HCT116 (cell line): ENCODE measurements at regions not wholly inside any gene's neighbourhood (a gene's known extent, or its start where the extent isn't known, plus 50 kb on each side); places are given as distances from the start of the nearest gene placed in this dataset.

Experiments
- ATAC-seq: fragments of 200-7000 bp; cut with Tn5 transposase; 2 replicates; pipeline ENCODE4 v1.9.1; 2020; ENCODE audit warnings: mild to moderate bottlenecking, moderate library complexity
- BruUV-seq: library from RNA; stranded (reverse); fragments of 400-500 nt; replicated peaks from 2 replicates; lab custom pipeline; 2021; lab: Mats Ljungman, UMichigan
- CTCF ChIA-PET: fragments of 300-600 bp; sonication (Branson Sonifier 250); formaldehyde crosslinking; loops from one replicate; lab custom pipeline; 2021; ENCODE audit warnings: antibody characterized with exemption; lab: Charles Lee
- POLR2A ChIA-PET: fragments of 300-600, 350-600 bp; sonication (Branson Sonifier 250); formaldehyde crosslinking; loops from one replicate; lab custom pipeline; 2021; ENCODE audit warnings: antibody characterized with exemption; lab: Charles Lee
- RAD21 ChIA-PET, 2 experiments: fragments of 300-600 bp; sonication (Branson Sonifier 250); formaldehyde crosslinking; loops; one replicate each; lab custom pipeline; 2023; ENCODE audit warnings: low total read pairs in 2 of 2; ENCODE audit not compliant: uncharacterized antibody in 2 of 2, unreplicated experiment in 2 of 2, low non-redundant PET in 1 of 2; lab: Charles Lee
- DNase-seq: peaks from one replicate; pipeline ENCODE4 v3.0.0-alpha.2; 2010; ENCODE audit warnings: low read depth, low spot score
- H2AFZ ChIP-seq: fragments of 200-600 bp; shearing (Covaris generic), sonication (generic); 2 replicates; pipeline ENCODE4 v1.6.1; 2017; ENCODE audit warnings: low read depth, mixed run types, mixed read lengths, antibody characterized with exemption, low read length; ENCODE audit not compliant: poor library complexity, severe bottlenecking
- H3K27ac ChIP-seq: 2 replicates; pipeline ENCODE4 v1.5.1; 2012; ENCODE audit warnings: low read depth, low read length
- H3K27me3 ChIP-seq: fragments of 200-600 bp; sonication (generic); 2 replicates; pipeline ENCODE4 v1.6.1; 2016; ENCODE audit warnings: mixed run types, low read length, mixed read lengths; ENCODE audit not compliant: insufficient read depth
- H3K36me3 ChIP-seq, 2 experiments: fragments of 200-500 bp in 1 of 2; fragments of 200-600 bp in 1 of 2; sonication (Bioruptor generic) in 1 of 2; sonication (generic) in 1 of 2; 2 replicates each; pipeline versions ENCODE4 v1.5.1 to v1.6.1; 2014 to 2016; ENCODE audit warnings: low read length in 2 of 2, inconsistent platforms in 1 of 2, mixed read lengths in 1 of 2, mixed run types in 1 of 2; ENCODE audit not compliant: insufficient read depth in 2 of 2, control insufficient read depth in 1 of 2
- H3K4me1 ChIP-seq, 2 experiments: fragments of 200-600 bp in 1 of 2; sonication (generic) in 1 of 2; 2 replicates each; pipeline versions ENCODE4 v1.5.1 to v1.6.1; 2012 to 2017; ENCODE audit warnings: low read length in 2 of 2, inconsistent platforms in 1 of 2, mild to moderate bottlenecking in 1 of 2, mixed read lengths in 1 of 2, mixed run types in 1 of 2, moderate library complexity in 1 of 2; ENCODE audit not compliant: insufficient read depth in 2 of 2, control insufficient read depth in 1 of 2
- H3K4me2 ChIP-seq: fragments of 200-600 bp; sonication (generic); 2 replicates; pipeline ENCODE4 v1.6.1; 2017; ENCODE audit warnings: mixed run types, low read length, mixed read lengths
- H3K4me3 ChIP-seq, 2 experiments: fragments of 200-600 bp in 1 of 2; sonication (generic) in 1 of 2; replicated peaks in 1 of 2; 2 replicates each; pipeline ENCODE4 v1.5.1; 2011 to 2016; ENCODE audit warnings: low read length in 2 of 2, control low read depth in 1 of 2, low read depth in 1 of 2, mild to moderate bottlenecking in 1 of 2, mixed read lengths in 1 of 2, mixed run types in 1 of 2
- H3K79me2 ChIP-seq: fragments of 200-600 bp; sonication (generic); 2 replicates; pipeline ENCODE4 v1.6.1; 2017; ENCODE audit warnings: mild to moderate bottlenecking, mixed run types, low read length, moderate library complexity, mixed read lengths; ENCODE audit not compliant: insufficient read depth
- H3K9ac ChIP-seq: fragments of 200-600 bp; sonication (generic); 2 replicates; pipeline ENCODE4 v1.6.1; 2016; ENCODE audit warnings: low read length, mixed read lengths
- H3K9me2 ChIP-seq: fragments of 200-600 bp; sonication (generic), shearing (Covaris generic); 2 replicates; pipeline ENCODE4 v1.6.1; 2017; ENCODE audit warnings: mixed run types, mild to moderate bottlenecking, moderate library complexity; ENCODE audit not compliant: insufficient read depth
- H3K9me3 ChIP-seq, 2 experiments: fragments of 200-500 bp in 1 of 2; fragments of 200-600 bp in 1 of 2; sonication (Bioruptor generic) in 1 of 2; sonication (generic) in 1 of 2; 2 replicates each; pipeline ENCODE4 v1.6.1; 2014 to 2017; ENCODE audit warnings: low read length in 2 of 2, mixed read lengths in 2 of 2, inconsistent platforms in 1 of 2, low read depth in 1 of 2, mild to moderate bottlenecking in 1 of 2, mixed run types in 1 of 2, moderate library complexity in 1 of 2; ENCODE audit not compliant: control insufficient read depth in 1 of 2, insufficient read depth in 1 of 2
- H4K20me1 ChIP-seq: fragments of 200-600 bp; sonication (generic), shearing (Covaris generic); 2 replicates; pipeline ENCODE4 v1.6.1; 2017; ENCODE audit warnings: mixed run types, mild to moderate bottlenecking, moderate library complexity; ENCODE audit not compliant: insufficient read depth
- ATF3 ChIP-seq: IDR thresholded peaks from 2 replicates; pipeline ENCODE4 v1.6.1; 2012
- CEBPB ChIP-seq: IDR thresholded peaks from 2 replicates; pipeline ENCODE4 v1.6.1; 2012; ENCODE audit warnings: low read depth
- EZH2 ChIP-seq: fragments of 200-600 bp; sonication (generic); IDR thresholded peaks from 2 replicates; pipeline ENCODE4 v1.6.1; 2017; ENCODE audit warnings: antibody characterized with exemption, mixed run types
- POLR2AphosphoS5 ChIP-seq: IDR thresholded peaks from 2 replicates; pipeline ENCODE4 v1.6.1; 2011; ENCODE audit warnings: mild to moderate bottlenecking, low read depth, low read length, moderate library complexity
- RAD21 ChIP-seq: IDR thresholded peaks from 2 replicates; pipeline ENCODE4 v1.6.1; 2012; ENCODE audit warnings: low read depth, mild to moderate bottlenecking
- SIN3A ChIP-seq: IDR thresholded peaks from 2 replicates; pipeline ENCODE4 v1.6.1; 2012; ENCODE audit warnings: low read depth
- TCF7L2 ChIP-seq: IDR thresholded peaks from 2 replicates; pipeline ENCODE4 v1.7.0; 2011; ENCODE audit warnings: borderline replicate concordance, inconsistent platforms; ENCODE audit not compliant: insufficient read depth, insufficient read length; ENCODE audit errors: extremely low read depth
- intact Hi-C: fragments of 100-400 bp; cut with micrococcal nuclease; formaldehyde crosslinking; loops from 2 replicates; pipeline ENCODE4 v1.10.0; 2022
- TF ChIP-seq, protein P1 (sequence below), 3 experiments: fragments of 200-600 bp in 1 of 3; sonication (generic) in 1 of 3; IDR thresholded peaks in 2 of 3; conservative IDR thresholded peaks in 1 of 3; 2 replicates each; pipeline ENCODE4 v1.5.1; 2012 to 2017; ENCODE audit warnings: low read depth in 2 of 3, low read length in 2 of 3, antibody characterized with exemption in 1 of 3, borderline replicate concordance in 1 of 3, control low read depth in 1 of 3, mild to moderate bottlenecking in 1 of 3, mixed read lengths in 1 of 3, mixed run types in 1 of 3, moderate library complexity in 1 of 3; ENCODE audit not compliant: insufficient read depth in 1 of 3

- H3K9me3 ChIP-seq = no peaks in the 10 kb centered on the region
- no peak for TF ChIP-seq EZH2
- no peak for TF ChIP-seq ATF3
- no peak for TF ChIP-seq POLR2AphosphoS5
- TF ChIP-seq CEBPB = no peak
- no peak for TF ChIP-seq TCF7L2
- intact Hi-C loops = loop anchor here (2.0 kb wide), 1 partner anchor 532 kb away; no protein-coding TSS in a partner anchor
Observed at GRCh38 chr13:39144391-39144790, 106.1 kb downstream of the NHLRC3 start.

DNA sequence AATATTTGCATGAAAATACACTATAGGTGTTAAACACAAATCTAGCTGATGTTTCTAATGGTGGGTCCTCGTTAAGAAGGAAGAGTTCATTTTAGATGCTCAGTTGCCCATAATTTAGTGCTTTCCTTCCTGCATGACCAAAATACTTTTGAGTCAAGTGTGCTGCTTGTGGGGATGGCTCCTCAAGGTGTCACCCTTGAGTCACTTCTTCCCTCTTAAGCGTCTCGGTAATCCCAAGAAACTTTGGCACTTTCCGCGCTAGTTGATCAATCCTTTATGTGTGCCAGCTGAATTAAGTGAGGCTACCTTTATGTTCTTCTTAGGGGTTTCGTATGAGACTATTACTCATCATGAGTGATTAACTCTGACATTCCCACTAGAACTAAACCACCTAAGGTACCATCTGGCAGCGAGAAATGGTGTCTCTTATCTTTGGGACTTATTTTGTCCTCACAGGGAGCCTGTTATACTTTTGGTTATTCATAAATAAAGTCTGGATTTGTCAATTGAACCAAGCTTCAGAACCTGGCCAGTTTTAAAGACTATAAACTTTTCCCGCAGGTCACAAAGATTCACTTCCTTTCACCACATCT, 106.8 kb downstream of the NHLRC3 start:
- Histone ChIP-seq H3K9me3 (no peaks in the 10 kb centered on the region), H3K79me2 (no peaks in the 10 kb centered on the region), H2AFZ (no peak overlapping the region), H3K4me3 (no peak overlapping the region), H3K9ac (no peak overlapping the region), H4K20me1 (no peaks in the 10 kb centered on the region), H3K4me1 (no peaks in the 10 kb centered on the region), H3K36me3 (no peaks in the 10 kb centered on the region), H3K4me2 (no peak overlapping the region), H3K9me2 (no peaks in the 10 kb centered on the region), H3K27ac (no peak overlapping the region), H3K27me3 (peaks cover 31% of the 10 kb centered on the region)
- ATAC-seq (peak; percentile 72), DNase-seq (peak; percentile 41)
- ChIA-PET POLR2A (no interaction called here), CTCF (interaction anchor here (0.7 to 2.7 kb wide), 7 partner anchors 12 to 508 kb away, joined by 3 to 18 read pairs (median 4); no protein-coding TSS in a partner anchor), RAD21 (no interaction called here)
- intact Hi-C loops = loop anchor here (1.0 to 5.0 kb wide), 3 partner anchors 117 to 532 kb away; no protein-coding TSS in a partner anchor
- TF ChIP-seq, protein P1, sequence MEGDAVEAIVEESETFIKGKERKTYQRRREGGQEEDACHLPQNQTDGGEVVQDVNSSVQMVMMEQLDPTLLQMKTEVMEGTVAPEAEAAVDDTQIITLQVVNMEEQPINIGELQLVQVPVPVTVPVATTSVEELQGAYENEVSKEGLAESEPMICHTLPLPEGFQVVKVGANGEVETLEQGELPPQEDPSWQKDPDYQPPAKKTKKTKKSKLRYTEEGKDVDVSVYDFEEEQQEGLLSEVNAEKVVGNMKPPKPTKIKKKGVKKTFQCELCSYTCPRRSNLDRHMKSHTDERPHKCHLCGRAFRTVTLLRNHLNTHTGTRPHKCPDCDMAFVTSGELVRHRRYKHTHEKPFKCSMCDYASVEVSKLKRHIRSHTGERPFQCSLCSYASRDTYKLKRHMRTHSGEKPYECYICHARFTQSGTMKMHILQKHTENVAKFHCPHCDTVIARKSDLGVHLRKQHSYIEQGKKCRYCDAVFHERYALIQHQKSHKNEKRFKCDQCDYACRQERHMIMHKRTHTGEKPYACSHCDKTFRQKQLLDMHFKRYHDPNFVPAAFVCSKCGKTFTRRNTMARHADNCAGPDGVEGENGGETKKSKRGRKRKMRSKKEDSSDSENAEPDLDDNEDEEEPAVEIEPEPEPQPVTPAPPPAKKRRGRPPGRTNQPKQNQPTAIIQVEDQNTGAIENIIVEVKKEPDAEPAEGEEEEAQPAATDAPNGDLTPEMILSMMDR (IDR thresholded peaks at IDR 0.05 in 2 of 3, conservative IDR thresholded peaks at IDR 0.05 in 1 of 3; ENCODE audit: borderline replicate concordance in 1 of 3, insufficient read depth in 1 of 3, low read depth in 2 of 3, low read length in 2 of 3) = peak; percentile 24 to 73 (median 70); a peak in 5 of 6 replicates
- TF ChIP-seq RAD21 = peak; percentile 52
- no peak for TF ChIP-seq SIN3A
- no TSS peak for BruUV-seq

More at GRCh38 chr13:39144391-39144790, 106.1 kb downstream of the NHLRC3 start:
- no peaks in the 10 kb centered on the region for H3K4me1 ChIP-seq
- RAD21 ChIA-PET = no interaction called here
- DNase-seq (no peak), ATAC-seq (no peak)
- no peak overlapping the region for H3K4me2 ChIP-seq
- no peaks in the 10 kb centered on the region for H3K36me3 ChIP-seq
- H2AFZ ChIP-seq = no peak overlapping the region
- no peaks in the 10 kb centered on the region for H3K79me2 ChIP-seq
- peaks cover 25% of the 10 kb centered on the region for H3K27me3 ChIP-seq
- H4K20me1 ChIP-seq = no peaks in the 10 kb centered on the region
- H3K9me2 ChIP-seq = no peaks in the 10 kb centered on the region
- H3K9ac ChIP-seq = no peak overlapping the region
- CTCF ChIA-PET = interaction anchor here (0.8 to 2.7 kb wide), 4 partner anchors 11 to 509 kb away, joined by 4 to 18 read pairs (median 4); no protein-coding TSS in a partner anchor
- no TSS peak for BruUV-seq
- POLR2A ChIA-PET = no interaction called here
- H3K4me3 ChIP-seq = no peak overlapping the region
- H3K27ac ChIP-seq = no peak overlapping the region
